Adrenal gland (tissue), 9 donors: ENCODE measurements at regions not wholly inside any gene's neighbourhood (a gene's known extent, or its start where the extent isn't known, plus 50 kb on each side); places are given as distances from the start of the nearest gene placed in this dataset.

Source experiments
- DNase-seq, 7 donors: peaks; one replicate each; pipeline ENCODE4 v3.0.0-alpha.2; 2019 to 2020
- H3K27ac ChIP-seq, 5 donors: fragments of 200-600 bp; sonication (generic) in 4 of 5; 1 replicate in 3 of 5; 2 replicates in 2 of 5; pipeline versions ENCODE4 v1.5.1 to v1.8.0; 2016 to 2020; ENCODE audit warnings: mild to moderate bottlenecking in 1 of 5
- H3K27me3 ChIP-seq: fragments of 200-600 bp; 2 replicates; pipeline ENCODE4 v1.8.0; 2021
- H3K36me3 ChIP-seq, 2 donors: fragments of 200-600 bp; replicated peaks in 1 of 2; 1 replicate in 1 of 2; 2 replicates in 1 of 2; pipeline versions ENCODE4 v1.5.1 to v1.8.0; 2018 to 2022
- H3K4me1 ChIP-seq, 2 donors: fragments of 200-600 bp; replicated peaks in 1 of 2; 1 replicate in 1 of 2; 2 replicates in 1 of 2; pipeline versions ENCODE4 v1.5.1 to v1.8.0; 2018 to 2021
- H3K4me3 ChIP-seq, 4 donors: fragments of 200-600 bp; sonication (generic) in 3 of 4; one replicate each; pipeline ENCODE4 v1.5.1; 2016 to 2018
- H3K9me3 ChIP-seq, 3 donors: fragments of 200-600 bp; sonication (generic) in 1 of 3; replicated peaks in 1 of 3; 1 replicate in 2 of 3; 2 replicates in 1 of 3; pipeline versions ENCODE4 v1.5.1 to v1.8.0; 2016 to 2021
- CTCF ChIP-seq, 6 experiments: fragments of 450-650 bp in 4 of 6; fragments of 200-600 bp in 2 of 6; sonication (generic) in 1 of 6; IDR thresholded peaks; 1 replicate in 5 of 6; 2 replicates in 1 of 6; pipeline versions ENCODE4 v1.5.1 to v1.8.0; 2016 to 2021; ENCODE audit warnings: antibody characterized with exemption in 6 of 6, mild to moderate bottlenecking in 2 of 6, moderate library complexity in 1 of 6
- POLR2A ChIP-seq, 2 donors: fragments of 450-650 bp; IDR thresholded peaks; one replicate each; pipeline ENCODE4 v1.6.1; 2017; ENCODE audit warnings: antibody characterized with exemption in 2 of 2, mild to moderate bottlenecking in 2 of 2, moderate library complexity in 1 of 2
- WGBS, 4 donors: extraction: QIAGEN DNeasy Blood & Tissue Kit in 2 of 4; methylation state at CpG; one replicate each; pipeline versions ENCODE4 v1.1.5 to v1.1.7; 2013 to 2017; 5-methylcytosine and 5-hydroxymethylcytosine counted together
- intact Hi-C, 2 donors: fragments of 100-400 bp; cut with DNase I; formaldehyde crosslinking; loops; one replicate each; pipeline versions ENCODE4 v1.14.1 to v1.15.0; 2022 to 2023
- donor health status: healthy with polysubstance abuse.
- donor health status: Bipolar disorder and iron deficiency.
- donor health status: DM: yes; HTN: yes; CAD: no.
- donor health status: DM: no; HTN: no; CAD: no.
- donor health status: DM: no; HTN: no; CAD: no.

- WGBS, 4 donors, result 87 to 91% (median 89%) methylated on average over 3 of the region's 3 CpGs
- H3K4me3 ChIP-seq, result no peak overlapping the region
- intact Hi-C loops, result no loop called here
- DNase-seq, result no peak
- no peaks in the 10 kb centered on the region for H3K36me3 ChIP-seq
- H3K4me1 ChIP-seq, result no peaks in the 10 kb centered on the region
- H3K27me3 ChIP-seq, result no peaks in the 10 kb centered on the region
- TF ChIP-seq CTCF (IDR thresholded peaks at IDR 0.05) (no peak), POLR2A (IDR thresholded peaks at IDR 0.05) (no peak)
- H3K9me3 ChIP-seq, result no peaks in the 10 kb centered on the region
- H3K27ac ChIP-seq, result no peak overlapping the region
Observed at GRCh38 chr6:15842727-15843117, 179.9 kb upstream of the DTNBP1 start.

- Histone ChIP-seq H3K9me3 (no peaks in the 10 kb centered on the region), H3K27ac (no peak overlapping the region), H3K4me1 (no peaks in the 10 kb centered on the region), H3K36me3 (no peaks in the 10 kb centered on the region), H3K4me3 (no peak overlapping the region), H3K27me3 (no peaks in the 10 kb centered on the region)
- TF ChIP-seq CTCF (IDR thresholded peaks at IDR 0.05) (no peak), POLR2A (IDR thresholded peaks at IDR 0.05) (no peak)
- intact Hi-C loops, result no loop called here
- 86 to 88% (median 86%) methylated on average over 9 of the region's 9 CpGs for WGBS, 4 donors
- DNase-seq, result no peak
Observed at GRCh38 chr6:15841937-15842726, 179.3 kb upstream of the DTNBP1 start.

- no peak overlapping the region for H3K27ac ChIP-seq
- H3K36me3 ChIP-seq, result no peaks in the 10 kb centered on the region
- H3K27me3 ChIP-seq, result no peaks in the 10 kb centered on the region
- DNase-seq, result no peak
- no peak for TF ChIP-seq CTCF (IDR thresholded peaks at IDR 0.05)
- TF ChIP-seq POLR2A (IDR thresholded peaks at IDR 0.05), result no peak
- no peak overlapping the region for H3K4me3 ChIP-seq
- intact Hi-C loops, result no loop called here
- WGBS, 4 donors, result 69 to 76% (median 75%) methylated on average over 5 of the region's 5 CpGs
- no peaks in the 10 kb centered on the region for H3K4me1 ChIP-seq
- no peaks in the 10 kb centered on the region for H3K9me3 ChIP-seq
Observed at GRCh38 chr6:15839969-15840541, 177.2 kb upstream of the DTNBP1 start.

- H3K36me3 ChIP-seq, result no peaks in the 10 kb centered on the region
- no peaks in the 10 kb centered on the region for H3K9me3 ChIP-seq
- 93 to 95% (median 94%) methylated on average over 6 of the region's 6 CpGs for WGBS, 4 donors
- intact Hi-C loops, result no loop called here
- DNase-seq, result no peak
- no peaks in the 10 kb centered on the region for H3K4me1 ChIP-seq
- TF ChIP-seq CTCF (IDR thresholded peaks at IDR 0.05) (no peak), POLR2A (IDR thresholded peaks at IDR 0.05) (no peak)
- H3K4me3 ChIP-seq, result no peak overlapping the region
- no peak overlapping the region for H3K27ac ChIP-seq
- no peaks in the 10 kb centered on the region for H3K27me3 ChIP-seq
Observed at GRCh38 chr6:15837205-15837604, 174.4 kb upstream of the DTNBP1 start.
